ENCODE measurements at regions not wholly inside any gene's neighbourhood (a gene's known extent, or its start where the extent isn't known, plus 50 kb on each side); places are given as distances from the start of the nearest gene placed in this dataset.

DNA sequence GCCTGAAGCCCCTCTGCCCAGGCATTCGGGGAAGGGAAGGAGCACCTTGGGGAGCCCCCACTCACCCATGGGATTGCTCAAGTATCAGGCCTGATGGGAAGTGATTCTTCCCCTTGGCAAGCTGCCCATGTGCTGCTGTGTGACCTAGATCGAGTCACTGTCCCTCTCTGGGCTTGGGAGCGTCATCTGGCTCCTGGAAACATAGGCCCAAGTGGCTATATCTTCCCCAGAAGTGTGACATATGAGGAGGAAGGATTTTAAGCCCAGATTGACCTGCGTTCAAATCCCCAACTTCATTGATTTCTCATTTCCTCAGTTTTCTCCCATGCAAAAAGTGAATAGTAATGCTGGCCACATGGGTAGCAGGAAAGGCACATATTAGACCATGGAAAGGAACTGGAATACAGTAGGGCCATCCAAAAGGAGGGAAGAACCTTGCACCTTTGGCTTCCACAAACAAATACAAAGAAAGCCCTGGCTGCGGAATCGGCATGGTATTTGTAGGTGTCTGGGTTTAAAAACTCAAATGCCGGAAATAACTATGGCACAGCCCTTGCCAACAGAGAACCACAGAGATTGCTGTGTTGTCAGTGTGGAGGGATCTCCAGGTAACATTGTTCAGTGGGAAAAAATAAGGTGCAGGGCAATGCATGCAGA, 169.5 kb upstream of the ZMIZ1 start:
- TF ChIP-seq TEAD4 (IDR thresholded peaks at IDR 0.05) = no peak
- no peak for TF ChIP-seq EP300 (IDR thresholded peaks at IDR 0.05; ENCODE audit: borderline replicate concordance)
- no peak for TF ChIP-seq ZBTB7A (IDR thresholded peaks at IDR 0.05; ENCODE audit: low read depth)
- no peak for TF ChIP-seq REST (IDR thresholded peaks at IDR 0.05; ENCODE audit: low read depth)
- no peak for TF ChIP-seq RAD21 (IDR thresholded peaks at IDR 0.05; ENCODE audit: low read depth)
- TF ChIP-seq, protein P1, sequence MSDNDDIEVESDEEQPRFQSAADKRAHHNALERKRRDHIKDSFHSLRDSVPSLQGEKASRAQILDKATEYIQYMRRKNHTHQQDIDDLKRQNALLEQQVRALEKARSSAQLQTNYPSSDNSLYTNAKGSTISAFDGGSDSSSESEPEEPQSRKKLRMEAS (IDR thresholded peaks at IDR 0.05) = no peak
- TF ChIP-seq TAF1 (IDR thresholded peaks at IDR 0.05; ENCODE audit: low read depth) = no peak
- no peak for TF ChIP-seq CEBPB (IDR thresholded peaks at IDR 0.05)
- no peak for TF ChIP-seq CREB1 (IDR thresholded peaks at IDR 0.05; ENCODE audit: low read depth)
- 0 out of 2 replicates have a peak, but pooled peaks have one; percentile 13 for TF ChIP-seq NFIC (IDR thresholded peaks at IDR 0.05)
- no peak for TF ChIP-seq EGR1 (IDR thresholded peaks at IDR 0.05)
- no peak for TF ChIP-seq TCF12 (IDR thresholded peaks at IDR 0.05; ENCODE audit: low read depth)
- TF ChIP-seq USF1 (IDR thresholded peaks at IDR 0.05) = no peak

All from Ishikawa (cell line).